ENCODE measurements at regions not wholly inside any gene's neighbourhood (a gene's known extent, or its start where the extent isn't known, plus 50 kb on each side); places are given as distances from the start of the nearest gene placed in this dataset.

- TF ChIP-seq CTCF (IDR thresholded peaks at IDR 0.05 in 4 of 5, conservative IDR thresholded peaks at IDR 0.05 in 1 of 5) (no peak), POLR2A (IDR thresholded peaks at IDR 0.05) (no peak)
Observed at GRCh38 chr14:21875791-21876190, 202.2 kb upstream of the OR4E1 start.
